B cell (primary cell): ENCODE measurements at regions not wholly inside any gene's neighbourhood (a gene's known extent, or its start where the extent isn't known, plus 50 kb on each side); places are given as distances from the start of the nearest gene placed in this dataset.
"Not testable (repeated sequence)": the region's sequence is repeated elsewhere in the genome, so short reads cannot be mapped to it uniquely, and the experiment has no call there.

Source experiments
- EZH2 ChIP-seq: IDR thresholded peaks from 2 replicates; pipeline ENCODE4 v1.6.1; 2012; ENCODE audit warnings: borderline replicate concordance, low read depth, mild to moderate bottlenecking, moderate library complexity, low read length; ENCODE audit not compliant: insufficient read depth, poor library complexity, severe bottlenecking
- TF ChIP-seq, protein P1 (sequence below): fragments of 200-600 bp; IDR thresholded peaks from one replicate; pipeline ENCODE4 v1.8.0; 2022; ENCODE audit warnings: antibody characterized with exemption, mild to moderate bottlenecking

- TF ChIP-seq, protein P1, sequence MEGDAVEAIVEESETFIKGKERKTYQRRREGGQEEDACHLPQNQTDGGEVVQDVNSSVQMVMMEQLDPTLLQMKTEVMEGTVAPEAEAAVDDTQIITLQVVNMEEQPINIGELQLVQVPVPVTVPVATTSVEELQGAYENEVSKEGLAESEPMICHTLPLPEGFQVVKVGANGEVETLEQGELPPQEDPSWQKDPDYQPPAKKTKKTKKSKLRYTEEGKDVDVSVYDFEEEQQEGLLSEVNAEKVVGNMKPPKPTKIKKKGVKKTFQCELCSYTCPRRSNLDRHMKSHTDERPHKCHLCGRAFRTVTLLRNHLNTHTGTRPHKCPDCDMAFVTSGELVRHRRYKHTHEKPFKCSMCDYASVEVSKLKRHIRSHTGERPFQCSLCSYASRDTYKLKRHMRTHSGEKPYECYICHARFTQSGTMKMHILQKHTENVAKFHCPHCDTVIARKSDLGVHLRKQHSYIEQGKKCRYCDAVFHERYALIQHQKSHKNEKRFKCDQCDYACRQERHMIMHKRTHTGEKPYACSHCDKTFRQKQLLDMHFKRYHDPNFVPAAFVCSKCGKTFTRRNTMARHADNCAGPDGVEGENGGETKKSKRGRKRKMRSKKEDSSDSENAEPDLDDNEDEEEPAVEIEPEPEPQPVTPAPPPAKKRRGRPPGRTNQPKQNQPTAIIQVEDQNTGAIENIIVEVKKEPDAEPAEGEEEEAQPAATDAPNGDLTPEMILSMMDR = not testable (repeated sequence)
- not testable (repeated sequence) for TF ChIP-seq EZH2
These were observed 78.8 kb upstream of the RREB1 start for GRCh38 chr6:7028963-7029362.
